Posterior cingulate gyrus (tissue), 11 donors: ENCODE measurements at regions not wholly inside any gene's neighbourhood (a gene's known extent, or its start where the extent isn't known, plus 50 kb on each side); places are given as distances from the start of the nearest gene placed in this dataset.

Source experiments
- DNase-seq, 10 donors: peaks; one replicate each; pipeline versions ENCODE4 v3.0.0 to v3.0.0-alpha.2; 2020 to 2021; ENCODE audit warnings: mixed read lengths in 3 of 10
- intact Hi-C: fragments of 100-400 bp; cut with DNase I; formaldehyde crosslinking; loops from one replicate; pipeline ENCODE4 v1.15.1; 2023

DNA sequence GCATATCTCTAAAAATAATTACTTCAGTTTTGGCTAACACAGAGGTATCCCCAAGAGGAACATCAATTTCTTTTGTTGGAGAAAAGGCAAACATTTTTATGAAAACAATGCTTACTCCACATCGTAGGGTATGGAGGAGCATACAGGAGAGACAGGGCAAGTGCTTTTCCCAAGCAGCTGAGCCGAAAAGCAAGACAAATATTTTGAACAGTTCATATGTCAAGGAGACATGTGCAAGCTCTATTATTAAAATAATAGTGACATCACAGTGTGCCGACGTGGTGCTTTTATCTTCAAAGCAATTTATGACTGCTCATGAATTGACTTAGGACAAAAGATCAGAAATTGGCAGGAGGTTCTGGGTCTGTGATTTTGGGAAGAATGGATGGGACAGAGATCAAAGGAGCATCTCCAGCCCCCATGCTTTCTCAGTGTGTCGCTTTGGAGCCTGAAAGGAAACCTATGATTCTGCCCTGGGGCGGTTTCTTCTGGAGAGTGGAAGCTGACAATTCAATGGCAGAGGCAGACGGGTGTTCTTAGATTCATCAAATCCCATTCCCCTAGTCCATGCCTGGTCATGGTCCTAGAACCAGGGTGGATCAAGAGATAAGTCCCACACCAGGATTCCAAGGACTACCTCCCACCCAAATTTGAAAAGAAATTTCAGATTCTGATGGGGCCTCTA lies 97.1 kb downstream of the JCAD start:
- intact Hi-C loops, result no loop called here
- DNase-seq, result no peak

DNA sequence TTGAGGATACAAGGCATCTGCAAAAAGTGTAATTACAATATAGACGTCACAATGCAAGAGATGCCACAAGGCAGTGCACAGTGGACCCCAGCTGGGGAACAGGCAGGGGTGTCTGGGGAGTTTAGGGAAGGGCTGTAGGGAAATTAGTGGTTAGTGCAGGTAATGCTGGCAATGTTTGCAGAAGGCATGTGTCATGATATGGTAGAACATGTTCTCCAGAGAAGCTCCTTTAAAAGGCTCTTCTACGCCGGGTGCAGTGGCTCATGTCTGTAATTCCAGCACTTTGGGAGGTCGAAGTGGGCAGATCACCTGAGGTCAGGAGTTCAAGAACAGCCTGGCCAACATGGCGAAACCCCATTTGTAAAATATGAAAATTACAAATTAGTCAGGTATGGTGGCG lies 98.0 kb downstream of the JCAD start:
- intact Hi-C loops, result no loop called here
- DNase-seq, result no peak

DNA sequence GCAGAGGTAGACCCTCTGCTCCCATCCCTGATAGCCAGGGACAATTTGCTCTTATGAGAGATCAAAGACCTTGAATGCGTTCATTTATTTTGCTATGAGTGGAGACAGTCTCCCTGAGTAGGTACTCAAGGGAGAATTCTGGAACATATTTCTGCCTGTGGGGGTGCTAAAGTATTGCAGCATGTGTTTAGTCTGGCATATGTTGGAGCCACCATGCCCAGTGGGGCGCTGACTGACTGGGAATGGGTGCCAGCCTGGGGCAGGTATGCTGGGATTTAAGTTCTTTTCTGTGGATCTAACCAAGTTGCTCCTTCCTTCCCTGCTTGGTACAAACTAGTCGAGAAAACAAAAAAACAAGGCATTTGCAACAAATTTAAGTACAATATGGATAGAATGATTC lies 99.1 kb downstream of the JCAD start:
- intact Hi-C loops, result no loop called here
- DNase-seq, result no peak

- intact Hi-C loops, result no loop called here
- no peak for DNase-seq
These were observed 99.8 kb downstream of the JCAD start for GRCh38 chr10:29959586-29959985.

DNA sequence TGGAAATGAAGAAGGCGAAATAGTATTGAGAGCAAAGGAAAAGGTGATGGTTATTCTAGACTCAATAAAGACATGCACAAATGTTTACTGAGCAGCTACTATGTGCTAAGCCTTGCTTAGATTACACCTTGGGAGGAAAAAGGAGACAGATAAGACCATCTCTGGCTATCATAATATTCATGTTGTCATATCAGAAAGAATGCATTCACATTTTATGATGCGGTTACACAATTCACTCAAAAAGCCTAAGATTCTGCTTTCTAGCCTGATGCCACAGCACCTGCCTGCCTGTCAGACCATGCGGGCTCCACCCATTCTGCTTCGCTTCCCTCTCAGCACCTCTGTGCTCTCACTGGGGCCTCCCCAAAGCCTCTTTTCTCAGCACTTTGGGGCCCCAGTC lies 100.9 kb downstream of the JCAD start:
- intact Hi-C loops, result no loop called here
- DNase-seq, result no peak

GRCh38 chr10:29957907-29958331 lies 101.5 kb downstream of the JCAD start:
- intact Hi-C loops, result no loop called here
- DNase-seq, result no peak

DNA sequence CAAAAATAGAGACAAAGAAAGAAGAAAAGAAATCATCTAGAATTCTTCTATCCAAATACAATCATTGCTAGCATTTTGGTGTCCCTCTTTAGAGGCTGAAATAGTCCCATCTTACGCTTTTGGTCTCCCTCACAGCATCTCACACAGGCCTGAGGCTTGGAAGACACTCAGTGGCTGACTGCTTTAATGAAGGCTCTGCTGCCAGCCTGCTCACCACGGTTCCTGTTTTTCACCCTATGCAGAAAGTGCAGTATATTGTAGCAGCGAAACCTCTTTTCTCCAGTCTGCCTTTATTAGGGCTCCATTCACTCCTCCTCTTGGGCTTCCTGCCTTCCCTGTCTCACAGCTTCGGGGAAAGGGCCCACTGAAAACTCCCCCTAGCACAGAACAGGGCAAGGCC lies 102.2 kb downstream of the JCAD start:
- intact Hi-C loops, result no loop called here

DNA sequence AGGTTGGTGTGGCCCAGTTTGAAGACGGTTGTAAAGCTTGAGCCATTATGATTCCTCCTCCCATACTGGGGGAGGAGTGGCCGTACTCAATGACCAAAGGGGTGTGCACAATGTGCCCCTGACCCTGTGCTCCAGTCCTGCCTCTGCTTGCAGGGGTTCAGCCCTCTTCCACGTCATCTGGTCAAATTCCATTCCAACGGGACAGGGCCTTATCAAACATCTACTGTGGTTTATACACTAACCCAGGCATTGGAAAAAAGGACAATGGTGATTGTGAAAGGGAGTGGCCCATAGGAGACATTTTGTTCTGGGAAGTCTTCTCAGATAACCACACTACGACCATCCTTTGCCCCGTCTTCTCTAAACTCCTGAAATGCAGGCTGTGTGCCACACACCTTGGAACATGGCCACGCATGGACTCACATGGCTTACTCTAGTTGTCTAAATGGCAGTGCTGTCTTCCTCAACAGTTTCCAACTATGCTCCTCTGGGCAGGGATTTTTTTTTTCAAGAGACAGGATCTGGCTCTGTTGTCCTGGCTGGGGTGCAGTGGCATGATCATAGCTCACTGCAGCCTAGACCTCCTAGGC lies 103.0 kb downstream of the JCAD start:
- intact Hi-C loops, result no loop called here
- no peak for DNase-seq

More for the DNA sequence above, 102.2 kb downstream of the JCAD start:
- no peak for DNase-seq

DNA sequence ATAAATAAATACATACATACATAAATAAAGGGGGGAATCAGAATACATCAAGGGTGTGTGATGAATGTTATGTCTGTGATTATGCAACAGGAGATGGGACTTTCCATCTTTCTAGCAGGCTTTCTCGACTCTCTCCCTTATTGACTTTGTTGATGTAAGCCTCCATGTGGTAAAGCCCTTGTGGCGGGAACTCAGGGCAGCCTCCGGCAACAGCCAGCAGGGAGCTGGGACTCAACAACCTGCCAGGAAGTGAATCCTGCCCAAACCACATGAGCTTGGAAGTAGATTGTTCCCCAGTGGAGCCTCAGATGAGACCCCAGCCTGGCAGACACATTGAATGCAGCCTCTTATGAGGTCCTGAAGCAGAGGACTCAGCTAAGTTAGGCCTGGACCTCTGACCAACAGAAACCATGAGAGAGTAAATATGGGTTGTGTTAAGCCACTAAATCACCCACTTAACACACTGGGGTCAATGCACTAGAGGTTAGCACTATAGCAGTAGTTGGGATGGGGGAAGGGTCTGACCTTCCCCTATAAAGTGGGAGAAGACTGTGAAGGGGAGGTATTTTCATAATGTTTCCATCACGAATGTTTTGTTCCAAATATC lies 104.0 kb downstream of the JCAD start:
- intact Hi-C loops, result no loop called here
- DNase-seq, result no peak

DNA sequence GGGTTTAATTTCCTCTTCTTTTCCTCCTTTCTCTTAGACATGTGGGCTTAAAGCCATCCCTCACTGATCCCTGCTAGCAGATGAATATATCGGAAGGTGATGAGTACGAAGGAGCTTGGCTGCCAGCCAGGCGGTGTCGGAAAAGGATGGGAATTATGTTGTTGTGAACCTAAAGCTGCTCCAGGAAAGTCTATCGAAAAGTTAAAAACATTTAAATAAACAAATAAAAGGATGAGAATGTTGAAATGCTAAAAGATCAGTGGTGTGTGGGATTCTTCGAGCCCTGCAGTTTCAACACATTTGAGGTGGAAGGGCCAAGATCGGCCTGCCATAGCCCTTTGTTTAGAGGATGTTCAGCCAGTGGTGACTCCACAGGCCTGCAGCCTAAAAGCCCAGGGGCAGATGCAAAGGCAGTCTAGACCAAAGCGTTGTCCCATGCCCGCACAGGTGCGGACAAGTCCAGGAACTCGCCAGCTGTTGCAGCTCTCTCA lies 107.9 kb downstream of the JCAD start:
- intact Hi-C loops, result no loop called here
- no peak for DNase-seq

GRCh38 chr10:29950391-29950790 lies 109.0 kb downstream of the JCAD start:
- DNase-seq, result no peak
- intact Hi-C loops, result no loop called here

GRCh38 chr10:29949411-29950011 lies 109.9 kb downstream of the JCAD start:
- no peak for DNase-seq

DNA sequence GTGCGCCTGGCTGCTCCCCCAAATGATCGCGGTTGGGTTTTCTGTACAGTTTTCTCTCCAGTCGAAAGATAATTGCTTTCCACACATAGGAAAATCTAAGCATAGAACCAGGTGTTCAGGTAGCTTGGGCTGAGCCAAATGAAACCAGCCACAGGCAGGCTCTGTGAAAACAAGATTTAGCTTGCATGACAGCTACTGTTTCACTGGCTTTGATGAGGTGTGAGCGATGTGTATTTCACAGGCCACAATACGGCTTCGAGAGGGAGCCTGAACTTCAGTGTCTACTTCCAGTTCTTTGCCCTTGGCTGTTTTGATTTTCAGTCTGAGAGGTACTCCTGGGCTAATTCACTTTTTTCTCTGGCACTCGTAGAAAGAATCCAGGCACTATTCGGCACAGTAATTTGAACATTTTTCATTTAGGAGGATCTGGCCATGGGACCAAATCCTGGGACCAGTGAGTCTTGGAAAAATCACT lies 110.5 kb downstream of the JCAD start:
- intact Hi-C loops, result no loop called here

More at GRCh38 chr10:29949411-29950011, 109.9 kb downstream of the JCAD start:
- intact Hi-C loops, result no loop called here

DNA sequence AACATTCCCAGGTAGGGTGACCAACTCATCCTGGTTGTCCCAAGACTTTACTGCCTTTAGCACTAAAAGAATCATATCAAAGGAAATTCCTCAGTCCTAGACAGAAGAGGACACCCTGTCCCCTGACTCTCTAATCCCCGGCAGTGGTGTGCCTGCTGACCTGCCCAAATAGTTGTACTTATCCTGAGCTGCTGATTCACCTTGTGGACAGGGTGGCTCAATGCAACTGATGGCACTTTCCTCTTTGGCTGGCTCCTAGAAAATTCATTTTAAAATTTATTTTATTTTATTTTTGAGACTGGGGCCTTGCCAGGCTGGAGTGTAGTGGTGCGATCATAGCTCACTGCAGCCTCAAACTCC lies 111.7 kb downstream of the JCAD start:
- intact Hi-C loops, result no loop called here
- DNase-seq, result peak in 1 of 10 donors; percentile 51

More for the DNA sequence above, 110.5 kb downstream of the JCAD start:
- no peak for DNase-seq

GRCh38 chr10:29946953-29947700 lies 112.3 kb downstream of the JCAD start:
- no peak for DNase-seq
- intact Hi-C loops, result no loop called here

- DNase-seq, result no peak
- intact Hi-C loops, result no loop called here
These were observed 112.8 kb downstream of the JCAD start for GRCh38 chr10:29946614-29946952.

- DNase-seq, result no peak
- intact Hi-C loops, result no loop called here
These were observed 117.9 kb downstream of the JCAD start for GRCh38 chr10:29941476-29941875.

DNA sequence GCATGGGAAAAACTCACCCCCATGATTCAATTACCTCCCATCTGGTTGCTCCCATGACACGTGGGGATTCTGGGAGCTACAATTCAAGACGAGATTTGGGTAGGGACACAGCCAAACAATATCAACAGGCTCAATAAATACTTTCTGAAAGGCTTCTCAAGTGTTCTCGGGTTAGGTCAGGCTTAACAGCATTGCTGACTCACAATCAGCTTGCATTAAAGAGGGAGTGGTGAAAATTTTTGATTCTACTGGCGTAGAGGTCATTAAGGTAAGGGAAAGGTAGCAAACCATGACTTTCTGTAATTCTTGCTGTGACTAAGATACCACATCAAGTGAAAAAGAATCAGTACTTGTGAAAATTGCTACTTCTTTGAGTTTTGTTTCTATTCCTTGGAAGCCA lies 126.4 kb downstream of the JCAD start:
- intact Hi-C loops, result no loop called here
- no peak for DNase-seq

DNA sequence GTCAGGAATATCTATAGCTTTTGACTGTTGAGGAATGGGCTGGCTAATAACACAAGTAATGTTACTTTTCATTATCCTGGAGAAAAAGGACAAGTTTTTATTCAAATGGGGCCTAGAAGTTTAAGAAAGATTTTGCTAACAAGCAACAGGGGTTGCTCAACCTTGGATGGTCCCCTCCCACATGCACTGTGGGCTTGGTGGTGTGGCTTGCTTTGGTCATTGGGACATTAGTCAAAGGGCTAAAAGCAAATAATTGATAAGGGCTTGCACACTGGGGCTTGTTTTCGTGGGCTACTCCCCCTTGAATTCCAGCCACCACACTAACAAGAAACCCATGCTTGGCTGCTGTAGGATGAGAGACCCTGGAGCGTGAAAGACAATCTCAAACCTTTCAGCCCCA lies 127.6 kb downstream of the JCAD start:
- no peak for DNase-seq
- intact Hi-C loops, result no loop called here

DNA sequence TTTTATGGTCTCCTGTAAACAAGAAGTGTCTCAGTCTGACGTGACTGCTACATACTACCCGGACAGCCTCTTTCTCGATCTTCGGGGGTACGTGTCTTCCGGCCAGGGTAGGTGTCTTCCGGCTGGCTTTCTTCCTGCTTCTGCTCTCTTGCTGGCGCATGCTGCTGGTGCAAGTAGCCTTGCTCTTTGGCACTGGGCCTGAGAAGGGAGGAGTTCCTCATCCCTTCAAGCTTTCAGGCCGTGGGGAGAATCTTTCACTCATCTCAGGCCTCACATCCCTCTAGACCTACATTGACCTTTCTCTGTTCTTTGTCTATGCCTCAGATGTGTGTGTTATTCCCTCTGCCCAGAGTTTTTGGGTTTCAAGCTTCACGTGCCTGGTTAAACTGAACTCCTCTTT lies 130.4 kb downstream of the JCAD start:
- intact Hi-C loops, result no loop called here
- DNase-seq, result peak in 1 of 10 donors; percentile 32

- no peak for DNase-seq
- intact Hi-C loops, result no loop called here
These were observed 132.7 kb downstream of the JCAD start for GRCh38 chr10:29926693-29927048.
